MCF 10A (cell line): ENCODE measurements at regions not wholly inside any gene's neighbourhood (a gene's known extent, or its start where the extent isn't known, plus 50 kb on each side); places are given as distances from the start of the nearest gene placed in this dataset.
"Not testable (repeated sequence)": the region's sequence is repeated elsewhere in the genome, so short reads cannot be mapped to it uniquely, and the experiment has no call there.

ENCODE experiments used
- BruUV-seq: library from RNA; stranded (reverse); fragments of 400-500 nt; replicated peaks from 2 replicates; lab custom pipeline; 2021; lab: Mats Ljungman, UMichigan
- CTCF ChIA-PET: fragments of 300-600 bp; sonication (Branson Sonifier 250); formaldehyde crosslinking; extraction: SDS; loops from one replicate; lab custom pipeline; 2021; ENCODE audit warnings: antibody characterized with exemption, inconsistent platforms; lab: Yijun Ruan, JAX
- POLR2A ChIA-PET: fragments of 300-600, 350-650 bp; sonication (Branson Sonifier 250); formaldehyde crosslinking; extraction: SDS; loops from one replicate; lab custom pipeline; 2020; ENCODE audit warnings: antibody characterized with exemption, inconsistent platforms; lab: Yijun Ruan, JAX
- DNase-seq: peaks from one replicate; pipeline ENCODE4 v3.0.0-alpha.2; 2018; ENCODE audit not compliant: unreplicated experiment
- H3K27ac Mint-ChIP-seq: one replicate; pipeline ENCODE4 v1.8.0; 2022; ENCODE audit warnings: mild to moderate bottlenecking, low read depth, mixed read lengths; ENCODE audit not compliant: unreplicated experiment
- H3K27me3 Mint-ChIP-seq: one replicate; pipeline ENCODE4 v1.8.0; 2022; ENCODE audit warnings: mixed read lengths; ENCODE audit not compliant: insufficient read depth, unreplicated experiment
- H3K36me3 Mint-ChIP-seq: one replicate; pipeline ENCODE4 v1.8.0; 2022; ENCODE audit warnings: mild to moderate bottlenecking, moderate library complexity, mixed read lengths; ENCODE audit not compliant: insufficient read depth, unreplicated experiment
- H3K4me1 Mint-ChIP-seq: one replicate; pipeline ENCODE4 v1.8.0; 2022; ENCODE audit warnings: mixed read lengths; ENCODE audit not compliant: insufficient read depth, unreplicated experiment
- H3K4me3 Mint-ChIP-seq: one replicate; pipeline ENCODE4 v1.8.0; 2022; ENCODE audit warnings: mild to moderate bottlenecking, moderate library complexity, mixed read lengths; ENCODE audit not compliant: unreplicated experiment
- H3K9me3 Mint-ChIP-seq: one replicate; pipeline ENCODE4 v1.8.0; 2022; ENCODE audit warnings: mixed read lengths; ENCODE audit not compliant: unreplicated experiment
- CTCF ChIP-seq: fragments of 200-600 bp; IDR thresholded peaks from one replicate; pipeline ENCODE4 v1.8.0; 2022; ENCODE audit warnings: antibody characterized with exemption, mild to moderate bottlenecking; ENCODE audit not compliant: unreplicated experiment
- intact Hi-C: fragments of 100-400 bp; cut with micrococcal nuclease; formaldehyde crosslinking; loops from 2 replicates; pipeline ENCODE4 v1.14.1; 2022

- CTCF ChIA-PET: no interaction called here
- peaks cover 28% of the 10 kb centered on the region for H3K9me3 Mint-ChIP-seq
- no peak overlapping the region for H3K27ac Mint-ChIP-seq
- intact Hi-C loops: no loop called here
- H3K4me3 Mint-ChIP-seq: no peak overlapping the region
- POLR2A ChIA-PET: no interaction called here
- DNase-seq: no peak
- no peaks in the 10 kb centered on the region for H3K36me3 Mint-ChIP-seq
- no peak for TF ChIP-seq CTCF
- BruUV-seq: no TSS peak
- no peaks in the 10 kb centered on the region for H3K4me1 Mint-ChIP-seq
- H3K27me3 Mint-ChIP-seq: no peaks in the 10 kb centered on the region
Measured at GRCh38 chr18:79603321-79604204, 76.0 kb upstream of the CTDP1 start.

GRCh38 chr18:79604205-79604912, 75.2 kb upstream of the CTDP1 start:
- no peak for DNase-seq
- Mint-ChIP-seq H3K4me1 (no peaks in the 10 kb centered on the region), H3K9me3 (peaks cover 28% of the 10 kb centered on the region), H3K27me3 (no peaks in the 10 kb centered on the region), H3K27ac (no peak overlapping the region), H3K4me3 (no peak overlapping the region), H3K36me3 (no peaks in the 10 kb centered on the region)
- CTCF ChIA-PET: no interaction called here
- TF ChIP-seq CTCF: no peak
- intact Hi-C loops: no loop called here
- POLR2A ChIA-PET: no interaction called here
- BruUV-seq: no TSS peak

- H3K4me1 Mint-ChIP-seq: no peaks in the 10 kb centered on the region
- peaks cover 28% of the 10 kb centered on the region for H3K9me3 Mint-ChIP-seq
- H3K27ac Mint-ChIP-seq: no peak overlapping the region
- no peaks in the 10 kb centered on the region for H3K27me3 Mint-ChIP-seq
- BruUV-seq: no TSS peak
- no peak for TF ChIP-seq CTCF
- ChIA-PET POLR2A (no interaction called here), CTCF (interaction anchor here (0.7 kb wide), 1 partner anchor 69 kb away, joined by 3 read pairs; no protein-coding TSS in a partner anchor)
- intact Hi-C loops: no loop called here
- H3K4me3 Mint-ChIP-seq: no peak overlapping the region
- no peaks in the 10 kb centered on the region for H3K36me3 Mint-ChIP-seq
- no peak for DNase-seq
Measured at GRCh38 chr18:79604913-79605880, 74.4 kb upstream of the CTDP1 start.

- CTCF ChIA-PET, H3K4me1 Mint-ChIP-seq, H3K27me3 Mint-ChIP-seq, H3K27ac Mint-ChIP-seq, POLR2A ChIA-PET, DNase-seq, H3K4me3 Mint-ChIP-seq, H3K36me3 Mint-ChIP-seq, BruUV-seq, intact Hi-C loops: not testable (repeated sequence)
- H3K9me3 Mint-ChIP-seq: peaks cover 21% of the 10 kb centered on the region
Measured at GRCh38 chr18:79606071-79606470, 73.5 kb upstream of the CTDP1 start.
